ENCODE measurements at regions not wholly inside any gene's neighbourhood (a gene's known extent, or its start where the extent isn't known, plus 50 kb on each side); places are given as distances from the start of the nearest gene placed in this dataset.

DNA sequence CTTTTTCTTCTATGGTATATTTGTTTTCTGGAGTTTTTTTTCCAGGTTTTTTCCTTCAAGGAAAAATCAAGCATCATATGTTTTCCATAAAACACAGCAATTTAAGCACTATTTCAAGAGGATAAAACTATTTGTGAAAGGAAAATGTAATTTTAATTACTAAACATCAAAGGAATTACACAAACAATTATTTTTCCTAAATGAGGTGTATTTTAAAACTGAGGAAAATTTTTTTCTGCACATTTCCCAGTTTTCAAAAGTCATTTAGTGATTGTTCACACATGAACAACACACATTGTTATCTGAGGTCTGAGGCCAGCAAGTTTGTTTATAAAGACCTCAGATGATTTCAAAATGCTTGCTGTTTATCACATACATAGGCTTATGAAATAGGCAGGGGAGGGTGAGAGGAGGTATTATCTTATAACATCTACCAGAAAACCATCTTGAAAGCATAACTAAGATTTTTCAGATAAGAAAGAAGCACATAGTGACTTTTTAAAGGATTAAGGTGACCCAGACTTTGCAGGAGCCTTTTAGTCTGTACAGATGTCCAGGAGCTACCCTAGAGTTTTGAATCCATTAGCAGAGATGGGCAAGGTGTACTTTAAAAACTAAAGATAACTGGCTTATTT lies 381.6 kb downstream of the GJA1 start:
- intact Hi-C loops (cut with micrococcal nuclease), result no loop called here

GRCh38 chr6:121823437-121823851 lies 388.0 kb downstream of the GJA1 start:
- intact Hi-C loops (cut with micrococcal nuclease), result no loop called here

DNA sequence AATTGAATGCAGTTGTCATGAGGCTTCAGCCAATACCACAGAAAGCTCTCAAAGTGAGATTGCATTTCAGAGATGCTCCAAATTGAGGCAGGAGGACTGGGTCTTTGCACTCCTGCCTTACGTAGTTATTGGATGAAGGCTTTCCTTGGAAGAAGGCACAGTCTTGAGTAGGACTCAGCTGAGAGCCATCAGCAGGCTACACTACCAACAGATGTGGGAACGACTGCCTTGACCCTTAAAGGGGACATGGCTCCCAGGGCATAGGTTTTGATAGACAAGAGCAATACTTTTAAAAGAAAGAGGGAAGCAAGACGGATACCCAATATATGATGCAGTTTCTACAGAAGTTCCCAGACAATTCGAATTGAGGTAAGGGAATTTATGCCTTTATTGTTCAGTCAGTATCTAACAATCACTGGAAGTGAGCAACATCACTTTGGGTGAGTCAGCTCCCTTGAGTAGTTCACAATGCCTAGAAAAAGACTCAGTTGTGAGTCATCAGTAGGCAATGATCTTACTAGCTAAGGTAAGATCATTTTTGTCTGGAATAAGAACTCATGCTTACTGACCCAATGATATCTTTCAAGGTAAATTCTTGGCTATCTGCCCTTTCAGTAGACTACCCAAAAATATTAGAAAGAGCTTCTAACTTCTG lies 390.8 kb downstream of the GJA1 start:
- intact Hi-C loops (cut with micrococcal nuclease), result no loop called here

GRCh38 chr6:121828146-121828886 lies 392.9 kb downstream of the GJA1 start:
- intact Hi-C loops (cut with micrococcal nuclease), result no loop called here

DNA sequence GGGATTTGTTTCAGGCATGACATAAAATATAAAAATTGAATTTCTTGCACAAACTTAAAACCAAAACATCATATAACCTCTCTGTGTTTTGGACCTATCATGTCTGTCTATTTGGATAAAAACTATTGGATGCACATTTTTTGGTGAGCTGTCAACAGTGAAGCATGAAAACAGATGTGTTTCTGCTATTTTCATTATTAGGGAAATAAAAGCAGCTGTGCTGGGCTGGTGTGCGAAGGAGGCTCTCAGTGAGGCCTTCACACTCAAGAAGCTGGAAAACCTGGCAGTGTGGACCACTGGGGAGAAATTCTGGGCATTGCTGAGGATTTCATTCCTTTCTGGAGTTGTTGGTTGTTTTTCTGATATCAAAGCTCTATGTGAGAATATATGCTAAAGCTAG lies 395.3 kb downstream of the GJA1 start:
- intact Hi-C loops (cut with micrococcal nuclease), result no loop called here

DNA sequence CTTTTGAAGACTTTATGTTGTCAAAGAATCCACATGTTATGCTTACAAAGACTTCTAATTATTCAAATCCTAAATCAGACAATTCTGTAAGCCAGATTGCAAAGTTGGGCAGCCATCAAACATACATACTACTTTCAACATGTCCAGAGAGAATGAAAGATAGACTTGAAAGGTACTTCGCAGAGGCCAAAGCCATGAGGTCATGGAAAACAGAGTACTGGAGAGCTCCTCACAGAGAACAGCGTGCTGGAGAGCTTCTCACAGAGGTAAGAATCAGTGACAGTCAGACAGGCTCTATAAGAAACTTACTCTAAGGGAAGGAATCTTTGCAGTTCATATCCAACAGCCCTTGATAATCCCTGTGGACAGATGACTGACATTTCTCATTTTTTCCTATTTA lies 400.2 kb downstream of the GJA1 start:
- intact Hi-C loops (cut with micrococcal nuclease), result no loop called here

- intact Hi-C loops (cut with micrococcal nuclease), result no loop called here
Measured at GRCh38 chr6:121837545-121838229, 402.2 kb downstream of the GJA1 start.

DNA sequence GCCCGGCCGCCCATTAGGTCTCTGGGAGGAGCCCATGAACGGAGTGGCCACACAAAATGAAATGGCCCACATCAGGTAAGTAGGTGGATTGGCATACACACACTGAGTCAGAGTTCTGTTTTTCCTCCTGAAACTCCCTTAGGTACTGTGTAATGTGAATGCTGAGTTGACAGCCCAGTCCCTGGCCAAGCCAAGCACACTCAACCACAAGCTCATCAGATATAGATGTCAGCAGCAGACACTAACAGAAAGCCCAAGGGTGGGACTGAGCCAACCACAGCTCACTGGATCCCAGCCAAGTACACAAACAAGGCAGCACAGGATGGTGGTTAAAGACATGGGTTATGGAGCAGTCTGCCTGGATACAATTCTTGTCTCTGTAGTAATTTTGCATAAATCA lies 403.4 kb downstream of the GJA1 start:
- intact Hi-C loops (cut with micrococcal nuclease), result no loop called here

GRCh38 chr6:121839896-121840295 lies 404.4 kb downstream of the GJA1 start:
- intact Hi-C loops (cut with micrococcal nuclease), result no loop called here

DNA sequence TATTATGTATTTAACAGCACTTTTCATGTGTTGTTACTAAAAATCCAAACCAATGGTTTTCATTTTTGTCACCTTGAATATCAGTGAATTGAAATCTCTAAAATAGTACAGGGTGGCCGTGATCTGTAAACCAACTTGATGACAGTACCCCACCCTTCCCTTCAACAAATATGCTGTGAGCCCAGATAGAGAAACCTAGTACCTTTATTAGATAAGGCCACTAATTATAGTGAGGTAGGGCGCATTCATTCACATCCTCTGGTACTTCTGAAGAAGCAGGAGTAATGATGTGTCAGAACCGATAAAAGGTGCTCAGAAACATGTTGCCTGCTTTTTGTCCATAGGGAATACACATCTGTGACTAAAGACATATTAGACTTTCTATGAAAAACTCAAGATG lies 409.5 kb downstream of the GJA1 start:
- intact Hi-C loops (cut with micrococcal nuclease), result loop anchor here (5.0 kb wide), 2 partner anchors 187 to 408 kb away; partner anchors contain the start of gene GJA1

DNA sequence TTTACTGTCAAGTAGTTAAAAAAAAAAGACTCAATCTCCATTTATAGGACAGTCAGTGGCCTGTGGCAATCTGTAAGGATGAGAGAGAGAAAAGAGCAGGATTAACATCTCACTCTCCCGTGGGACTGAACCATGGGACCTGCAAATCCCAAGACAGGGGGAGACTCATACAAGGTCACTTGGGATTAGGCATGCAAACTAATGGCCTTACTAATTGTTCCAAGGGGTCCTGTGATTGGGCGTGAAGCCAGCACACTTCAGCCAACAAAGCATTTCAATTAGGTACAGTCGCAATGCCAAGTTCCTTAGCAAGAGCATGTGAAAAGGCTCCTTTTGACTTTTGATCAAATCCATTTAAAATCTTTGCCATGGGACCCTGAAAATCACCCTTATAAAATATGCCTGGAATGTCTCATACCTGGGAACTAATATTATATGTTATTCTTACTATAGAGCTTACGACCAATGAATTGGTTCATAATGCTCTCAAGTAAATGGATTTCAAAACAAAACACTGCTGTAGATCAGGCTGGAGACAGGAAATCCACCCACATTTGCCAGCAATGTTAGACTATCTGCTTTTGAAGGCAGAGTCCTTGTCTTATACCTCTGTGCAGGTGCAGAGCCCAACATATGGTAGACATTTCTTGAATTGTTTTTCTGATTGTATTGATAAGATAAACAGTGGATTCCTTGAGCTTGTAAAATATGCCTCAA lies 412.5 kb downstream of the GJA1 start:
- intact Hi-C loops (cut with micrococcal nuclease), result loop anchor here (2.0 to 5.0 kb wide), 3 partner anchors 184 to 793 kb away; partner anchors contain the start of gene GJA1

GRCh38 chr6:121848523-121849255 lies 413.2 kb downstream of the GJA1 start:
- intact Hi-C loops (cut with micrococcal nuclease), result loop anchor here (2.0 to 5.0 kb wide), 3 partner anchors 184 to 794 kb away; partner anchors contain the start of gene GJA1

DNA sequence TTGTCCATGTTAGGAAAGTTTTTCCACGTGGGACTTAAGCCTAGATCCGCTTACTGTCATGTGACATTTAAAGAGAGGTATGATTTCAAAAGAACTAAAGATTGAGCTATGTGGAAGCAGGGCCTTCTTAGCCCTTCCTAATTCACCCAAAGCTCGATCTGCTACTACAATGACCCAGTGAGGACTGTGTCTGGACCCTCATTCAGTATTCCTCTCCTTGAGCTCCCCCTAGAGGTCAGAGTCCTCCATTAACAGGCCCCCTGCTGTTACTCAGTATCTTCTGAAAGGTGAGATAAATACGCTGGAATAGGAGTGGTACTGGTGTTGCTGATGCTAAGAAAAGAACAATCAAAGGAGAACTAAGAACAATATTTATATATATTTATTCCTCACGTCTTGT lies 414.0 kb downstream of the GJA1 start:
- intact Hi-C loops (cut with micrococcal nuclease), result loop anchor here (2.0 to 5.0 kb wide), 3 partner anchors 183 to 795 kb away; partner anchors contain the start of gene GJA1

DNA sequence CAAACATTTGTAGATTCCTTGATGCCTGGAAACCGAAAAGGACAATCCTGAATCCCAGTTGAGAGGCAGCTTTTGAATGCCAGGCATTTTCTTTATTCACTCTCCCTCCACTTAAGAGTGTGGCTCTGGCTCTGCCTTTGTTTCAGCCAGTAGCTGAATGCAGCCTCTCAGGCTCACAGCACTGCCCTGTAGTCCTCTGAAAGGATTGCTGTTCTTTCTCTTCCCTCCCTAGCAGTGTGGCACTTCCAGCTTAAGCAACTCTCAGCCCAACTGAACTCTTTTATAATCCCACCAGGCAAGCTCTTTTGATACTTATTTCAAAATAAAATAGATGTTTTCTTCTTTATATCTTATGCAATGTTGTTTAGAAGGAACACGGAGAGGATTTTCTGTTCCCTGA lies 415.6 kb downstream of the GJA1 start:
- intact Hi-C loops (cut with micrococcal nuclease), result no loop called here

GRCh38 chr6:121853686-121854085 lies 418.2 kb downstream of the GJA1 start:
- intact Hi-C loops (cut with micrococcal nuclease), result no loop called here

DNA sequence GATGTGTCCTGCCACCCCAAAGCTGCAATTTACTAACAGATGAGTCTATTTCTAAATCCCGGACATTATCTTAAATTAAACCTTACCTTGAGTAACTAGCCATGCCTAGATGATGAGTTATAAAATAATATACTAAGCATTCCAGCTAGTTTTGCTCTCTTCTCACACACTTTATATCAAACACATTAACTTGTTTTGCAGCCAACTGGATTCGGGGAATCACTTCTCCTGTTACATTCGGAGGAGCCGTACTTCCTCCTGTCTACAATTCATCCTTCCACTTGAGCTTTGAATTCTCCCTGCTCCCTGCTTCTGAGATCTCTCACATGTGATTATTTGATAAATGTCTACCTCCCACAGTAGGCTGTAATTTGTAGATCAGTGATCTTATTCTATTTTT lies 420.1 kb downstream of the GJA1 start:
- intact Hi-C loops (cut with micrococcal nuclease), result no loop called here

DNA sequence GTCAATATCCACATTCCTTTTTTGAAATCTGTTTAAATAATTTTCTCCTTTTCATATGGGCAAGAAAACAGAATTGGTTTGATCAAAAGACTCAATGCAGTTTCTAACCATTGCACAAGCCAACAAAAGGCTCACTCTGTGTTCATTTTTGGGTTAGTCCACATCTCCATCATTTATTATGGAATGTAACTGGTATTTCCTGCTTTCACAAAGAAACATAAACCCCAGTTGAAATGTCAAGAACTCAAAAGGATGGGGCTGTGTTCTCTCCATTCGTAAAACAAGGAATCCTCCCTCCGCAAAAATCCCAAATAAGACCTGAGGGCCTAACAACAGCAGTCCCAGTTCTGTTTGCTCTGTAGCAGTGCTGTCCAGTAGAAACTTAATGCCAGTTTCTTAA lies 420.9 kb downstream of the GJA1 start:
- intact Hi-C loops (cut with micrococcal nuclease), result no loop called here

DNA sequence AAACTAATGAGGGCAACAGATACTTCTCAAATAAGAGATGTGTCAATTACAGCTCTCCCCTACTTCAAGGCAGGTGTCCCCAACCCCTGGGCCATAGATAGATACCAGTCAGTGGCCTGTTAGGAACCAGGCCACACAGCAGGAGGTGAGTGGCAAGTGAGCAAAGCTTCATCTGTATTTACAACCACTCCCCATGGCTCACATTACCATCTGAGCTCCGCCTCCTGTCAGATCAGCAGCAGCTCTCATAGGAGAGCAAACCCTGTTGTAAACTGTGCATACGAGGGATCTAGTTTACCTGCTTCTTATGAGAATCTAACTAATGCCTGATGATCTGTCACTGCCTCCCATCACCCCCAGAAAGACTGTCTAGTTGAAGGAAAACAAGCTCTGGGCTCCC lies 422.1 kb downstream of the GJA1 start:
- intact Hi-C loops (cut with micrococcal nuclease), result no loop called here

DNA sequence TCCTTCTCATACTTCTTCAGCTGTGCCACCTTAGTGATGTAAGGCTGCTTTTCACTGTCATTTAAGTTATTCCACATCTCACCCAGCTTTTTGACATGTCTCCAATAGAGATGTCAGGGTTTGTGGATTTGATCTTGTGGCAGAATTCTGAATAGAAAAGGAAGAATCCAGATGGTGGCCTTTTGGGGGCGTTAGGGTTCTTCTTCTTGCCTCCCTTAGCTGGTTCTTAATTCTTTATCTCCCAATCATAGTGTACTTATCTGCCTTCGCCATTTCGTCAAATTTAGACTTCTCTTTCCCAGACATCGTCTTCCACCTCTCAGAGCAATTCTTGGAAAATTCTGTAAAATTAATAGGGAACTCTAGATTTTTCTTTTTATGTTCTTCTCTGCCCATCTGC lies 422.9 kb downstream of the GJA1 start:
- intact Hi-C loops (cut with micrococcal nuclease), result no loop called here

GRCh38 chr6:121858986-121859385 lies 423.5 kb downstream of the GJA1 start:
- intact Hi-C loops (cut with micrococcal nuclease), result no loop called here
